ENCODE measurements at regions not wholly inside any gene's neighbourhood (a gene's known extent, or its start where the extent isn't known, plus 50 kb on each side); places are given as distances from the start of the nearest gene placed in this dataset.
"Not testable (repeated sequence)": the region's sequence is repeated elsewhere in the genome, so short reads cannot be mapped to it uniquely, and the experiment has no call there.

DNA sequence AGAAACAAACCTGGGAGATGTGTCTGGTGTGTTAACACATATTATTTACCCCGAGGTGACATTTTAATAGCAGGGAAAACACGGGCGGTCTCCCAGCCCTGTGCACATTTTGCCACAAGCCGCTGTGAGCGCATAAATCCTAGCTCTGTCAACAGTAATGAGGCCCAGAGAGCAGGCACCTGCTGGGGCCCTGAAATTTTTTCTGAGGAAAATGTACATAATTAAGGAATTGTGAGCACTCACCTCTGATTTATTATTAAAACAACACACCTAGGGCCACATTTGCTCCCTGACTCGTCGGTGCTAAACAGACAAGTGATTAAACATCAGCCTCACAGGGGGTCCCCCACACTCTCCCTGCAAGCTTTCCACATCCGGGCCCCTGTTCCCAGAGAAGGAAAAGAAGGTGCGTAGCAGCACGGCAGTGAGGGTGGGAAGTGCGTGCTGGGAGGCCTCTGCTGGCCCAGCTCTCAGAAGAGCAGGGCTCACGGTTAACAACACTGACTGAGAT, 616.3 kb downstream of the UQCRFS1 start:
- ChIA-PET CTCF (no interaction called here), POLR2A (no interaction called here)
- no peak for TF ChIP-seq BHLHE40 (IDR thresholded peaks at IDR 0.05; ENCODE audit: low read depth, low read length)
- TF ChIP-seq NR3C1 (IDR thresholded peaks at IDR 0.05) = no peak
- no peak for TF ChIP-seq MAFK (IDR thresholded peaks at IDR 0.05; ENCODE audit: partially characterized antibody)
- TF ChIP-seq ZSCAN20 (CRISPR knock-in tag; IDR thresholded peaks at IDR 0.05) = no peak
- no peak overlapping the region for H3K27ac ChIP-seq
- no peak for ATAC-seq
- no peak for DNase-seq (ENCODE audit: low read depth in 1 of 2, low spot score in 1 of 2)
- no peak overlapping the region for H3K4me3 ChIP-seq
- peaks cover 10% of the 10 kb centered on the region; the same call in 2 of the 3 replicates for H3K9me3 ChIP-seq
- H3K4me2 ChIP-seq = no peak overlapping the region
- no peak for FAIRE-seq
- WGBS (ENCODE audit: missing lambda C conversion rate) = 19% methylated on average over 12 of the region's 12 CpGs
- H3K4me1 ChIP-seq = no peaks in the 10 kb centered on the region

DNA sequence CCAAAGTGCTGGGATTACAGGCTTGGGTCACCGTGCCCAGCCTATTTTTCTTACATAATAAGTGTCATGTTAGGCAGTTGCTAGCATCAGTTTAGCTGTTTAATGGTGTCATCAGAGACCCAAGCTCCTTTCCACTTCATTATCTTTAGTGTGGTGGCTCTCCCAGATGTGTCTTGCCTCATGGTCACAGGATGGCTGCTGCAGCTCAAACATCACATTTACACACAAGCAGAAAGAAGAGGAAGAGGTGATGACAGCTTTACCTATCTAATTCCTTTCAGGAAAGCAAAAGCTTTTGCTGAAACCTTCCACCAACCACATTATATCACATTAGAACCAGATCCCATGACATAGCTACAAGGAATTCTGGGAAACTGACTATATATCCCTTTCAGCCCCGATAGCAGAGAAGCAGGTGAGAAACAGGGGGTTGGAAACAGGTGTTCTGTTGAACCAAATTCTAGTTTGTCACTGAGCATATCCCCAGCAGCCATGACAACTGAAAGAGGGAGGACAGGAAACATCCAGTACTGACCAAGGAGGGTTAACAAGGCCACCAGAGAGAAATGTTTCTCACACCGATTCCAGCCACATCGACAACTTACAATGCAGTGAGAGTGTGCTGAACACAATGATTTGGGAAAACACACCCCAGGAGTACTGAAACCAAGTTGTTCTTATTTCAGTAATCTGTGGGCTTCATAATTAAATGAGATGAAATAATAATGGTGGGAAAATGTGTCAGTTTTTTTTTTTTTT, 617.0 kb downstream of the UQCRFS1 start:
- CTCF ChIA-PET = interaction anchor here (0.9 kb wide), 1 partner anchor 18 kb away, joined by 3 read pairs; no protein-coding TSS in a partner anchor
- POLR2A ChIA-PET = no interaction called here
- peaks cover 13% of the 10 kb centered on the region; the same call in 2 of the 3 replicates for H3K9me3 ChIP-seq
- no peak for ATAC-seq
- no peak for FAIRE-seq
- H3K27ac ChIP-seq = no peak overlapping the region
- WGBS (ENCODE audit: missing lambda C conversion rate) = 24% methylated on average over 4 of the region's 4 CpGs
- no peaks in the 10 kb centered on the region for H3K4me1 ChIP-seq
- DNase-seq (ENCODE audit: low read depth in 1 of 2, low spot score in 1 of 2) = no peak
- H3K4me3 ChIP-seq = no peak overlapping the region
- TF ChIP-seq ZFP36 (IDR thresholded peaks at IDR 0.05; ENCODE audit: borderline replicate concordance, partially characterized antibody) = no peak
- TF ChIP-seq SMC3 (IDR thresholded peaks at IDR 0.05) = no peak
- no peak for TF ChIP-seq ESRRA (IDR thresholded peaks at IDR 0.05; ENCODE audit: borderline replicate concordance, low read length)
- TF ChIP-seq ZSCAN20 (CRISPR knock-in tag; IDR thresholded peaks at IDR 0.05) = no peak
- no peak for TF ChIP-seq SREBF2 (IDR thresholded peaks at IDR 0.05)
- no peak for TF ChIP-seq EP300 (IDR thresholded peaks at IDR 0.05)
- no peak for TF ChIP-seq RARB (CRISPR knock-in tag; IDR thresholded peaks at IDR 0.05)
- TF ChIP-seq, protein P1, sequence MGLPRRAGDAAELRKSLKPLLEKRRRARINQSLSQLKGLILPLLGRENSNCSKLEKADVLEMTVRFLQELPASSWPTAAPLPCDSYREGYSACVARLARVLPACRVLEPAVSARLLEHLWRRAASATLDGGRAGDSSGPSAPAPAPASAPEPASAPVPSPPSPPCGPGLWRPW (IDR thresholded peaks at IDR 0.05) = no peak
- TF ChIP-seq, protein P2, sequence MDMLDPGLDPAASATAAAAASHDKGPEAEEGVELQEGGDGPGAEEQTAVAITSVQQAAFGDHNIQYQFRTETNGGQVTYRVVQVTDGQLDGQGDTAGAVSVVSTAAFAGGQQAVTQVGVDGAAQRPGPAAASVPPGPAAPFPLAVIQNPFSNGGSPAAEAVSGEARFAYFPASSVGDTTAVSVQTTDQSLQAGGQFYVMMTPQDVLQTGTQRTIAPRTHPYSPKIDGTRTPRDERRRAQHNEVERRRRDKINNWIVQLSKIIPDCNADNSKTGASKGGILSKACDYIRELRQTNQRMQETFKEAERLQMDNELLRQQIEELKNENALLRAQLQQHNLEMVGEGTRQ (IDR thresholded peaks at IDR 0.05) = no peak
- no peak for TF ChIP-seq KDM5A (IDR thresholded peaks at IDR 0.05)
- no peak for TF ChIP-seq ZC3H11A (IDR thresholded peaks at IDR 0.05)
- no peak for TF ChIP-seq MAFK (IDR thresholded peaks at IDR 0.05; ENCODE audit: partially characterized antibody)
- TF ChIP-seq HEYL (CRISPR knock-in tag; IDR thresholded peaks at IDR 0.05) = no peak
- TF ChIP-seq FOSB (CRISPR knock-in tag; IDR thresholded peaks at IDR 0.05) = no peak
- no peak for TF ChIP-seq HOXB5 (CRISPR knock-in tag; IDR thresholded peaks at IDR 0.05)
- no peak for TF ChIP-seq MAZ (IDR thresholded peaks at IDR 0.05; ENCODE audit: borderline replicate concordance, low read depth, low read length)
- no peak for TF ChIP-seq FOSL2 (IDR thresholded peaks at IDR 0.05)
- no peak for TF ChIP-seq FOSL2 (CRISPR knock-in tag; IDR thresholded peaks at IDR 0.05)
- no peak for TF ChIP-seq RAD21 (conservative IDR thresholded peaks at IDR 0.05 in 1 of 2, IDR thresholded peaks at IDR 0.05 in 1 of 2)
- no peak for TF ChIP-seq MYC (IDR thresholded peaks at IDR 0.05; ENCODE audit: borderline replicate concordance, low read length)
- no peak overlapping the region for H3K4me2 ChIP-seq

DNA sequence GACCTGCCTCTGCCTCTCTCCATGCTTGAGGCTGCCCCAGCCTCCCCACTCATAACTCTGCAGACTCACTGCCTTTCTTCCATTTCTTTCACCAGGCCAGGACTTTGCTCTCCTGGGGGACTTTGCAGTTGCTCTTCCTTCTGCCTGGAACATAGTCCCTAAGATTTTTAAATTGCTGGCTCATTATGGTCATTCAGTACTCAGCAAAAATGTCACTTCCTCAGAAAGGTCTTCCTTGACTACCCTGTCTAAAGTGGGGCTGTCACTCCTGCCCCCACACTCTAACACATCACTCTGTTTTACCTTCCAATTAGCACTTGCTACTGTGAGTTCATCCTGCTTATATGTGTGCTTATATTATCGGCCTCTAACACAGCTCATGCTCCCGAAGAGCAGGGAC, 618.2 kb downstream of the UQCRFS1 start:
- TF ChIP-seq, protein P3, sequence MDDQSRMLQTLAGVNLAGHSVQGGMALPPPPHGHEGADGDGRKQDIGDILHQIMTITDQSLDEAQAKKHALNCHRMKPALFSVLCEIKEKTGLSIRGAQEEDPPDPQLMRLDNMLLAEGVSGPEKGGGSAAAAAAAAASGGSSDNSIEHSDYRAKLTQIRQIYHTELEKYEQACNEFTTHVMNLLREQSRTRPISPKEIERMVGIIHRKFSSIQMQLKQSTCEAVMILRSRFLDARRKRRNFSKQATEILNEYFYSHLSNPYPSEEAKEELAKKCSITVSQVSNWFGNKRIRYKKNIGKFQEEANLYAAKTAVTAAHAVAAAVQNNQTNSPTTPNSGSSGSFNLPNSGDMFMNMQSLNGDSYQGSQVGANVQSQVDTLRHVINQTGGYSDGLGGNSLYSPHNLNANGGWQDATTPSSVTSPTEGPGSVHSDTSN (IDR thresholded peaks at IDR 0.05) = no peak
- no peak for TF ChIP-seq JUNB (IDR thresholded peaks at IDR 0.05)
- TF ChIP-seq RARB (CRISPR knock-in tag; IDR thresholded peaks at IDR 0.05) = no peak
- TF ChIP-seq HEYL (CRISPR knock-in tag; IDR thresholded peaks at IDR 0.05) = no peak
- TF ChIP-seq, protein P1 (IDR thresholded peaks at IDR 0.05) = no peak
- TF ChIP-seq KDM5A (IDR thresholded peaks at IDR 0.05) = no peak
- no peak for TF ChIP-seq GATA3 (IDR thresholded peaks at IDR 0.05; ENCODE audit: borderline replicate concordance)
- no peak for TF ChIP-seq HDAC2 (IDR thresholded peaks at IDR 0.05)
- no peak for TF ChIP-seq NFE2L2 (conservative IDR thresholded peaks at IDR 0.05; ENCODE audit: low read length)
- no peak for TF ChIP-seq ESRRA (IDR thresholded peaks at IDR 0.05; ENCODE audit: borderline replicate concordance, low read length)
- TF ChIP-seq POLR2A (IDR thresholded peaks at IDR 0.05; ENCODE audit: low read length) = no peak
- no peak for TF ChIP-seq RCOR1 (IDR thresholded peaks at IDR 0.05; ENCODE audit: low read depth, low read length)
- no peak for TF ChIP-seq EHF (CRISPR knock-in tag; IDR thresholded peaks at IDR 0.05)
- TF ChIP-seq TFCP2L1 (CRISPR knock-in tag; IDR thresholded peaks at IDR 0.05) = no peak
- TF ChIP-seq ZNF302 (CRISPR knock-in tag; IDR thresholded peaks at IDR 0.05) = no peak
- TF ChIP-seq SREBF2 (IDR thresholded peaks at IDR 0.05) = no peak
- no peak for TF ChIP-seq NR3C1 (IDR thresholded peaks at IDR 0.05)
- TF ChIP-seq MYC (IDR thresholded peaks at IDR 0.05; ENCODE audit: borderline replicate concordance, low read length) = no peak
- H3K4me1 ChIP-seq = no peaks in the 10 kb centered on the region
- no peak overlapping the region for H3K4me3 ChIP-seq
- no peak overlapping the region for H3K4me2 ChIP-seq
- H3K27ac ChIP-seq = no peak overlapping the region
- FAIRE-seq (no peak), ATAC-seq (no peak), DNase-seq (ENCODE audit: low read depth in 1 of 2, low spot score in 1 of 2) (no peak)
- ChIA-PET CTCF (interaction anchor here (0.7 kb wide), 1 partner anchor 12 kb away, joined by 4 read pairs; no protein-coding TSS in a partner anchor), POLR2A (no interaction called here)
- 2% methylated on average over 2 of the region's 2 CpGs for WGBS (ENCODE audit: missing lambda C conversion rate)
- H3K9me3 ChIP-seq = peaks cover 12% of the 10 kb centered on the region; the same call in 2 of the 3 replicates

DNA sequence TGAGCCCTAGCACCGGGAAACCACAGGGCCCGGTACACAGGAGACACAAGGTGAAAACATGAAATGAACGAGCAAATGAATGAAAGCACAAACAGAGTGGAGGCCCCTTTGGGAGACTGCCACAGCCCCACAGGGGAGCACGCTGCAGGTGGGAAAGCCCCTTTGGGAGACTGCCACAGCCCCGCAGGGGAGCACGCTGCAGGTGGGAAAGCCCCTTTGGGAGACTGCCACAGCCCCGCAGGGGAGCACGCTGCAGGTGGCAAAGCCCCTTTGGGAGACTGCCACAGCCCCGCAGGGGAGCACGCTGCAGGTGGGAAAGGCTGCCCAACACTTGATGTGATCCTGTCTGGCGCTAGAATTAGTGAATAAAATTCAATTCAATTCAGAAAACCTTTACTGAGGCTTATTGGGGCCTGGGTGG, 623.0 kb downstream of the UQCRFS1 start:
- 8% methylated on average over 11 of the region's 11 CpGs for WGBS (ENCODE audit: missing lambda C conversion rate)

More for the DNA sequence above, 623.0 kb downstream of the UQCRFS1 start:
- ATAC-seq; H3K4me3 ChIP-seq; DNase-seq (ENCODE audit: low read depth in 1 of 2, low spot score in 1 of 2); H3K27ac ChIP-seq; POLR2A ChIA-PET; FAIRE-seq; H3K4me2 ChIP-seq; H3K4me1 ChIP-seq; CTCF ChIA-PET: not testable (repeated sequence)
- peaks cover 18% of the 10 kb centered on the region; the same call in 2 of the 3 replicates for H3K9me3 ChIP-seq

All from A549 (cell line).